ENCODE measurements at regions not wholly inside any gene's neighbourhood (a gene's known extent, or its start where the extent isn't known, plus 50 kb on each side); places are given as distances from the start of the nearest gene placed in this dataset.

DNA sequence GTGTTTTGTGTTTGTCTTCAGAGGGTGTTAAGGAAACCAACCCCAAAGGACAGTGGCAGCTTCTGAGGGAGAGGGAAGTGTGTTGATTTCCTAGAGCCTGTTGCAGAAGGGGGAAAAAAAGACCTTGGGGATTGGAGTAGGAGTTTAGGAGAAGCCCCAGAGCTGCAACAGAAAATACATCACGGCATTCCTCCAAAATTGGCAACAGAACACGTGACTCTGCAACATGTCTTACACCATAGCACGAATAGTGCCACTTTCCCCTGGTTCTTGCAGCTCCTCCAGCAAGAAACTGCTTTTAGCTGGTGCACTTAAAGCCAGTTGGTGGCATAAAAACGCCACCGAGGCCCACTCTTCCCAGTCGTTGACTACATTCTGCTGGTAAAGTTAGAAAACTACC is 473.0 kb downstream of the CD83 start:
- TF ChIP-seq, protein P1, sequence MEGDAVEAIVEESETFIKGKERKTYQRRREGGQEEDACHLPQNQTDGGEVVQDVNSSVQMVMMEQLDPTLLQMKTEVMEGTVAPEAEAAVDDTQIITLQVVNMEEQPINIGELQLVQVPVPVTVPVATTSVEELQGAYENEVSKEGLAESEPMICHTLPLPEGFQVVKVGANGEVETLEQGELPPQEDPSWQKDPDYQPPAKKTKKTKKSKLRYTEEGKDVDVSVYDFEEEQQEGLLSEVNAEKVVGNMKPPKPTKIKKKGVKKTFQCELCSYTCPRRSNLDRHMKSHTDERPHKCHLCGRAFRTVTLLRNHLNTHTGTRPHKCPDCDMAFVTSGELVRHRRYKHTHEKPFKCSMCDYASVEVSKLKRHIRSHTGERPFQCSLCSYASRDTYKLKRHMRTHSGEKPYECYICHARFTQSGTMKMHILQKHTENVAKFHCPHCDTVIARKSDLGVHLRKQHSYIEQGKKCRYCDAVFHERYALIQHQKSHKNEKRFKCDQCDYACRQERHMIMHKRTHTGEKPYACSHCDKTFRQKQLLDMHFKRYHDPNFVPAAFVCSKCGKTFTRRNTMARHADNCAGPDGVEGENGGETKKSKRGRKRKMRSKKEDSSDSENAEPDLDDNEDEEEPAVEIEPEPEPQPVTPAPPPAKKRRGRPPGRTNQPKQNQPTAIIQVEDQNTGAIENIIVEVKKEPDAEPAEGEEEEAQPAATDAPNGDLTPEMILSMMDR (IDR thresholded peaks at IDR 0.05 in 4 of 5, conservative IDR thresholded peaks at IDR 0.05 in 1 of 5), result no peak
- TF ChIP-seq POLR2A (IDR thresholded peaks at IDR 0.05), result no peak
